ENCODE measurements at regions not wholly inside any gene's neighbourhood (a gene's known extent, or its start where the extent isn't known, plus 50 kb on each side); places are given as distances from the start of the nearest gene placed in this dataset.

- TF ChIP-seq POLR2A (IDR thresholded peaks at IDR 0.05; ENCODE audit: low read length), result no peak
- TF ChIP-seq GATA1 (IDR thresholded peaks at IDR 0.05; ENCODE audit: low read depth, low read length), result no peak
These were observed 66.8 kb upstream of the SMC2 start for GRCh38 chr9:104027295-104027694.

Measured in erythroblast (primary cell).